HepG2 (cell line): ENCODE measurements at regions not wholly inside any gene's neighbourhood (a gene's known extent, or its start where the extent isn't known, plus 50 kb on each side); places are given as distances from the start of the nearest gene placed in this dataset.

ENCODE experiments used
- ATAC-seq: fragments of 200-7000 bp; cut with Tn5 transposase; 3 replicates; pipeline ENCODE4 v1.9.1; 2020; ENCODE audit warnings: mild to moderate bottlenecking, moderate library complexity
- BruUV-seq: library from RNA; stranded (reverse); fragments of 400-500 nt; replicated peaks from 2 replicates; lab custom pipeline; 2021; lab: Mats Ljungman, UMichigan
- CTCF ChIA-PET: fragments of 300-600 bp; formaldehyde crosslinking; extraction: SDS; loops from one replicate; lab custom pipeline; 2021; ENCODE audit warnings: low total read pairs, inconsistent platforms, low intra/inter-chr PET ratio; lab: Yijun Ruan, JAX
- POLR2A ChIA-PET: fragments of 350-600 bp; sonication (Branson Sonifier 250); formaldehyde crosslinking; loops from one replicate; lab custom pipeline; 2020; ENCODE audit warnings: antibody characterized with exemption, inconsistent platforms; lab: Yijun Ruan, JAX
- DNase-seq: peaks from one replicate; pipeline ENCODE4 v3.0.0-alpha.2; 2015; ENCODE audit warnings: low spot score
- FAIRE-seq: peaks from 3 replicates; lab custom pipeline; 2011; peaks lifted over from hg19 to GRCh38; lab: Jason Lieb, UNC
- H2AFZ ChIP-seq: one replicate; pipeline ENCODE4 v1.6.1; 2011; ENCODE audit warnings: low read length, inconsistent platforms
- H3K27ac ChIP-seq: fragments of 300-600 bp; 3 replicates; pipeline ENCODE4 v1.8.0; 2011; ENCODE audit warnings: mixed run types, mild to moderate bottlenecking, mixed read lengths, low read length, inconsistent platforms; ENCODE audit not compliant: insufficient read depth; ENCODE audit errors: extremely low read length
- H3K27me3 ChIP-seq, 2 experiments: fragments of 200-600 bp in 1 of 2; 2 replicates in 1 of 2; 3 replicates in 1 of 2; pipeline versions ENCODE4 v1.6.0 to v1.8.0; 2011; ENCODE audit warnings: low read length in 2 of 2, mild to moderate bottlenecking in 2 of 2, moderate library complexity in 2 of 2, inconsistent platforms in 1 of 2; ENCODE audit not compliant: insufficient read depth in 2 of 2, control insufficient read depth in 1 of 2
- H3K36me3 ChIP-seq, 2 experiments: fragments of 200-600 bp in 1 of 2; replicated peaks in 1 of 2; 2 replicates in 1 of 2; 3 replicates in 1 of 2; pipeline versions ENCODE4 v1.5.1 to v1.8.0; 2011; ENCODE audit warnings: low read length in 2 of 2, inconsistent platforms in 1 of 2; ENCODE audit not compliant: insufficient read depth in 2 of 2, control insufficient read depth in 1 of 2
- H3K4me1 ChIP-seq: 2 replicates; pipeline ENCODE4 v1.5.1; 2012; ENCODE audit warnings: low read length, inconsistent platforms; ENCODE audit not compliant: insufficient read depth
- H3K4me2 ChIP-seq: 2 replicates; pipeline ENCODE4 v1.6.0; 2011; ENCODE audit warnings: low read depth, low read length, inconsistent platforms
- H3K4me3 ChIP-seq, 3 experiments: fragments of 200-600 bp in 1 of 3; sonication (generic), shearing (Covaris generic) in 1 of 3; replicated peaks in 1 of 3; 2 replicates each; pipeline ENCODE4 v1.5.1; 2011 to 2016; ENCODE audit warnings: low read length in 3 of 3, inconsistent platforms in 2 of 3, low read depth in 2 of 3, mild to moderate bottlenecking in 2 of 3, control low read depth in 1 of 3, mixed read lengths in 1 of 3; ENCODE audit not compliant: insufficient read depth in 1 of 3
- H3K79me2 ChIP-seq: one replicate; pipeline ENCODE4 v1.6.1; 2011; ENCODE audit warnings: low read length, inconsistent platforms; ENCODE audit not compliant: insufficient read depth
- H3K9ac ChIP-seq: 2 replicates; pipeline ENCODE4 v1.6.0; 2011; ENCODE audit warnings: mild to moderate bottlenecking, low read depth, low read length, inconsistent platforms; ENCODE audit not compliant: insufficient read depth
- H3K9me3 ChIP-seq: 2 replicates; pipeline ENCODE4 v1.5.1; 2012; ENCODE audit warnings: mild to moderate bottlenecking, low read length
- H4K20me1 ChIP-seq: 2 replicates; pipeline ENCODE4 v1.6.0; 2011; ENCODE audit warnings: inconsistent platforms, mild to moderate bottlenecking, low read length, moderate library complexity; ENCODE audit not compliant: insufficient read depth
- ATF2 ChIP-seq: sonication (generic); formaldehyde crosslinking; IDR thresholded peaks from 2 replicates; pipeline ENCODE4 v1.4.0; 2020; ENCODE audit warnings: missing genetic modification reagents
- ATF3 ChIP-seq: sonication (generic); formaldehyde crosslinking; IDR thresholded peaks from 2 replicates; pipeline ENCODE4 v1.4.0; 2020; ENCODE audit warnings: missing genetic modification reagents
- ATF7 ChIP-seq, 2 experiments: fragments of 450-650 bp in 1 of 2; sonication (generic) in 1 of 2; formaldehyde crosslinking in 1 of 2; IDR thresholded peaks; 2 replicates each; pipeline versions ENCODE4 v1.4.0 to v1.6.1; 2016 to 2020; ENCODE audit warnings: antibody characterized with exemption in 1 of 2, mild to moderate bottlenecking in 1 of 2, missing genetic modification reagents in 1 of 2
- FOSL2 ChIP-seq: sonication (generic); formaldehyde crosslinking; IDR thresholded peaks from 2 replicates; pipeline ENCODE4 v1.4.0; 2020; ENCODE audit warnings: missing genetic modification reagents
- HOXA7 ChIP-seq: sonication (generic); formaldehyde crosslinking; IDR thresholded peaks from 2 replicates; pipeline ENCODE4 v1.8.1; 2022; ENCODE audit warnings: mild to moderate bottlenecking, missing genetic modification reagents, moderate library complexity
- MBD4 ChIP-seq: IDR thresholded peaks from 2 replicates; pipeline ENCODE4 v1.6.1; 2012; ENCODE audit warnings: low read length, inconsistent platforms, borderline replicate concordance
- MXI1 ChIP-seq: IDR thresholded peaks from 3 replicates; pipeline ENCODE4 v1.6.1; 2012; ENCODE audit warnings: low read depth, low read length, inconsistent platforms, borderline replicate concordance
- NFATC3 ChIP-seq: sonication (generic); formaldehyde crosslinking; IDR thresholded peaks from 2 replicates; pipeline ENCODE4 v1.5.1; 2020; ENCODE audit warnings: mild to moderate bottlenecking, missing genetic modification reagents
- NR0B2 ChIP-seq: sonication (generic); formaldehyde crosslinking; IDR thresholded peaks from 2 replicates; pipeline ENCODE4 v1.4.0; 2020; ENCODE audit warnings: mild to moderate bottlenecking, missing genetic modification reagents
- TMF1 ChIP-seq: sonication (generic); formaldehyde crosslinking; IDR thresholded peaks from 2 replicates; pipeline ENCODE4 v1.8.1; 2022; ENCODE audit warnings: low read depth, missing genetic modification reagents
- ZFP62 ChIP-seq: sonication (generic); formaldehyde crosslinking; IDR thresholded peaks from 2 replicates; pipeline ENCODE4 v1.4.0; 2020; ENCODE audit warnings: missing genetic modification reagents
- ZNF263 ChIP-seq: sonication (generic); formaldehyde crosslinking; IDR thresholded peaks from 2 replicates; pipeline ENCODE4 v1.4.0; 2020; ENCODE audit warnings: missing genetic modification reagents
- ZNF292 ChIP-seq: sonication (generic); formaldehyde crosslinking; IDR thresholded peaks from 2 replicates; pipeline ENCODE4 v1.8.1; 2022; ENCODE audit warnings: mild to moderate bottlenecking, low read depth, missing genetic modification reagents, borderline replicate concordance
- ZNF446 ChIP-seq: sonication (generic); formaldehyde crosslinking; IDR thresholded peaks from 2 replicates; pipeline ENCODE4 v1.5.0; 2020; ENCODE audit warnings: mild to moderate bottlenecking, missing genetic modification reagents
- WGBS: methylation state at CpG from one replicate; pipeline ENCODE4 v1.1.6; 2017; ENCODE audit warnings: low lambda C conversion rate; 5-methylcytosine and 5-hydroxymethylcytosine counted together
- in situ Hi-C: cut with HindIII; loops from 2 replicates; pipeline ENCODE4 v1.10.0; 2017; ENCODE audit warnings: low pct_unique_long_range_greater_than_20kb; ENCODE audit not compliant: extremely low pct_ligation_motif_present
- intact Hi-C: fragments of 100-400 bp; cut with micrococcal nuclease; formaldehyde crosslinking; loops from one replicate; pipeline ENCODE4 v1.10.0; 2022; ENCODE audit not compliant: unreplicated experiment
- TF ChIP-seq, protein P1 (sequence below): sonication (generic); formaldehyde crosslinking; IDR thresholded peaks from 2 replicates; pipeline ENCODE4 v1.4.0; 2020; ENCODE audit warnings: mild to moderate bottlenecking, missing genetic modification reagents

DNA sequence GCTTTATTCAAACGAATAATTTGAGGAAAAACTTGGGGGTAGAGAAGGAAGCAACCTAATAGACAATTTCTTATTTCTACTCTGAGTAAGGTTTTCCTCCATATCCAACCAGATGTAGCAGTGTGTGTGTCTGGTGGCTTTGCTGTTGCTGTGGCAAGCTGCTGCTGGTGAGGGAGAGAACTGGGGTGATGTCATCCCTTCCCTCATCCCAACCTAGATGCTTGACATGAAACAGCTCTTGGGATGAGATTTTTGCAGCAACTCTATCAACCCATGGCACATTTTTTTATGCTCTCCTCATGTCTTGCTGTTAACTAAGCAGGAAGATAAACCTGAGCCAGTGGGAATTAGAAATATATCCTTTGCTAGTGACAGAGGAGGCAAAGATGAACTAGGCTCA lies 135.8 kb downstream of the PCSK1 start:
- ChIA-PET CTCF (no interaction called here), POLR2A (interaction anchor here (1.1 to 2.5 kb wide), 2 partner anchors 9 to 110 kb away, joined by 3 to 7 read pairs; no protein-coding TSS in a partner anchor)
- Histone ChIP-seq H2AFZ (no peak overlapping the region), H3K4me2 (peak overlapping the region; percentile 45), H3K36me3 (no peaks in the 10 kb centered on the region), H3K79me2 (no peaks in the 10 kb centered on the region), H3K9ac (peak overlapping the region; percentile 59; the same call in 1 of the 2 replicates), H3K27ac (peak overlapping the region; percentile 85), H4K20me1 (no peaks in the 10 kb centered on the region), H3K27me3 (no peaks in the 10 kb centered on the region), H3K4me3 (no peak overlapping the region), H3K4me1 (peaks cover 80% of the 10 kb centered on the region), H3K9me3 (no peaks in the 10 kb centered on the region)
- ATAC-seq (peak; percentile 61), FAIRE-seq (no peak), DNase-seq (peak; percentile 40)
- WGBS = 6% methylated on average over 1 of the region's 1 CpG
- intact Hi-C loops (loop anchor here (5.0 kb wide), 3 partner anchors 35 to 430 kb away; partner anchors contain the start of gene ELL2), in situ Hi-C loops (no loop called here)
- TSS peak; percentile 75 for BruUV-seq
- peak; percentile 65 for TF ChIP-seq ATF7 (IDR thresholded peaks at IDR 0.05)
- no peak for TF ChIP-seq ATF7 (CRISPR knock-in tag; IDR thresholded peaks at IDR 0.05)
- no peak for TF ChIP-seq TMF1
- no peak for TF ChIP-seq NR0B2 (CRISPR knock-in tag)
- TF ChIP-seq ATF3 (CRISPR knock-in tag) = peak; percentile 64; the same call in 1 of the 2 replicates
- TF ChIP-seq ZNF292 (CRISPR knock-in tag) = no peak
- no peak for TF ChIP-seq ZNF446 (CRISPR knock-in tag)
- peak; percentile 61; the same call in 1 of the 2 replicates for TF ChIP-seq ZNF263 (CRISPR knock-in tag)
- TF ChIP-seq ATF2 (CRISPR knock-in tag) = peak; percentile 70; the same call in 1 of the 2 replicates
- TF ChIP-seq MBD4 = no peak
- no peak for TF ChIP-seq HOXA7 (CRISPR knock-in tag)
- TF ChIP-seq FOSL2 = 0 out of 2 replicates have a peak, but pooled peaks have one; percentile 40
- no peak for TF ChIP-seq MXI1
- TF ChIP-seq, protein P1, sequence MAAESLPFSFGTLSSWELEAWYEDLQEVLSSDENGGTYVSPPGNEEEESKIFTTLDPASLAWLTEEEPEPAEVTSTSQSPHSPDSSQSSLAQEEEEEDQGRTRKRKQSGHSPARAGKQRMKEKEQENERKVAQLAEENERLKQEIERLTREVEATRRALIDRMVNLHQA = no peak
- TF ChIP-seq NFATC3 (CRISPR knock-in tag) = no peak
- TF ChIP-seq ZFP62 (CRISPR knock-in tag) = no peak
